ENCODE measurements at regions not wholly inside any gene's neighbourhood (a gene's known extent, or its start where the extent isn't known, plus 50 kb on each side); places are given as distances from the start of the nearest gene placed in this dataset.

DNA sequence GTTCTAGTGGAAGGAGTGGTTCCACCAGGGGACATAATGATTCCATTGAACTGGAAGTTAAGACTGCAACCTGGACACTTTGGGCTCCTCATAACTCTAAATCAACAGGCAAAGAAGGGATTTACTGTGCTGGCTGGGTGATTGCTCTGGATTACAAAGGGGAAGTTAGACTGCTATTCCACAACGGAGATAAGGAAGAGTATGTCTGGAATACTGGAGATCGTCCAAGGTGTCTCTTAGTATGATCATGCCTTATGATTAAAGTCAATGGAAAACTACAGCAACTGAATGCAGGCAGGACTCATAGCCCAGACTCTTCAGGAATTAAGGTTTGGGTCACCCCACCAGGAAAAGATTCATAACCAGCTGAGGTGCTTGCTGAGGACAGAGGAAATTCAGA is 310.6 kb upstream of the MGMT start:
- TF ChIP-seq FOXP2 (optimal IDR thresholded peaks at IDR 0.05; ENCODE audit: borderline replicate concordance, extremely low read depth, extremely low read length, insufficient read depth) (no peak), TAF1 (IDR thresholded peaks at IDR 0.05; ENCODE audit: borderline replicate concordance, insufficient read depth, low read length) (no peak), SIN3A (IDR thresholded peaks at IDR 0.05; ENCODE audit: borderline replicate concordance, insufficient read depth, low read length) (no peak), POLR2AphosphoS5 (IDR thresholded peaks at IDR 0.05; ENCODE audit: low read depth, low read length) (no peak)
- TF ChIP-seq, protein P1, sequence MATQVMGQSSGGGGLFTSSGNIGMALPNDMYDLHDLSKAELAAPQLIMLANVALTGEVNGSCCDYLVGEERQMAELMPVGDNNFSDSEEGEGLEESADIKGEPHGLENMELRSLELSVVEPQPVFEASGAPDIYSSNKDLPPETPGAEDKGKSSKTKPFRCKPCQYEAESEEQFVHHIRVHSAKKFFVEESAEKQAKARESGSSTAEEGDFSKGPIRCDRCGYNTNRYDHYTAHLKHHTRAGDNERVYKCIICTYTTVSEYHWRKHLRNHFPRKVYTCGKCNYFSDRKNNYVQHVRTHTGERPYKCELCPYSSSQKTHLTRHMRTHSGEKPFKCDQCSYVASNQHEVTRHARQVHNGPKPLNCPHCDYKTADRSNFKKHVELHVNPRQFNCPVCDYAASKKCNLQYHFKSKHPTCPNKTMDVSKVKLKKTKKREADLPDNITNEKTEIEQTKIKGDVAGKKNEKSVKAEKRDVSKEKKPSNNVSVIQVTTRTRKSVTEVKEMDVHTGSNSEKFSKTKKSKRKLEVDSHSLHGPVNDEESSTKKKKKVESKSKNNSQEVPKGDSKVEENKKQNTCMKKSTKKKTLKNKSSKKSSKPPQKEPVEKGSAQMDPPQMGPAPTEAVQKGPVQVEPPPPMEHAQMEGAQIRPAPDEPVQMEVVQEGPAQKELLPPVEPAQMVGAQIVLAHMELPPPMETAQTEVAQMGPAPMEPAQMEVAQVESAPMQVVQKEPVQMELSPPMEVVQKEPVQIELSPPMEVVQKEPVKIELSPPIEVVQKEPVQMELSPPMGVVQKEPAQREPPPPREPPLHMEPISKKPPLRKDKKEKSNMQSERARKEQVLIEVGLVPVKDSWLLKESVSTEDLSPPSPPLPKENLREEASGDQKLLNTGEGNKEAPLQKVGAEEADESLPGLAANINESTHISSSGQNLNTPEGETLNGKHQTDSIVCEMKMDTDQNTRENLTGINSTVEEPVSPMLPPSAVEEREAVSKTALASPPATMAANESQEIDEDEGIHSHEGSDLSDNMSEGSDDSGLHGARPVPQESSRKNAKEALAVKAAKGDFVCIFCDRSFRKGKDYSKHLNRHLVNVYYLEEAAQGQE (IDR thresholded peaks at IDR 0.05; ENCODE audit: insufficient read depth in 1 of 2, low read depth in 2 of 2, low read length in 2 of 2) = no peak

DNA sequence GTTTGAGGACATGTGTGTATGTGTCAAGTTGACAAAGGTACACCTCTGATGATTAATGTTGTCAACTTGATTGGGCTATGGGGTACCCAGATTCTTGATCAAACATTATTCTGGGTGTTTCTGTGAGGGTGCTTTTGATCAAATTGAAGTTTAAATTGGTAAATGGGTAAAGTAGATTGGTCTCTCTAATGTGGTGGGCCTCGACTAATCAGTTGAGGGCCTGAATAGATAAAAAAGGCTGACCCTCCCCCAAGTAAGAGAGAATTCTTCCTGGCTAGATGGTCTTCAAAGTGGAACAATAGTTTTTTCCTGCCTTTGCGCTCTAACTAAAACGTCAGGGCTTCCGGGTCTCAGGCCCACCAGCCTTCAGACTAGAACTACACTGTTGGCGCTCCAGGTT is 309.9 kb upstream of the MGMT start:
- TF ChIP-seq POLR2AphosphoS5 (IDR thresholded peaks at IDR 0.05; ENCODE audit: low read depth, low read length) (no peak), FOXP2 (optimal IDR thresholded peaks at IDR 0.05; ENCODE audit: borderline replicate concordance, extremely low read depth, extremely low read length, insufficient read depth) (no peak), SIN3A (IDR thresholded peaks at IDR 0.05; ENCODE audit: borderline replicate concordance, insufficient read depth, low read length) (no peak), TAF1 (IDR thresholded peaks at IDR 0.05; ENCODE audit: borderline replicate concordance, insufficient read depth, low read length) (no peak)
- TF ChIP-seq, protein P1 (IDR thresholded peaks at IDR 0.05; ENCODE audit: insufficient read depth in 1 of 2, low read depth in 2 of 2, low read length in 2 of 2) = no peak

DNA sequence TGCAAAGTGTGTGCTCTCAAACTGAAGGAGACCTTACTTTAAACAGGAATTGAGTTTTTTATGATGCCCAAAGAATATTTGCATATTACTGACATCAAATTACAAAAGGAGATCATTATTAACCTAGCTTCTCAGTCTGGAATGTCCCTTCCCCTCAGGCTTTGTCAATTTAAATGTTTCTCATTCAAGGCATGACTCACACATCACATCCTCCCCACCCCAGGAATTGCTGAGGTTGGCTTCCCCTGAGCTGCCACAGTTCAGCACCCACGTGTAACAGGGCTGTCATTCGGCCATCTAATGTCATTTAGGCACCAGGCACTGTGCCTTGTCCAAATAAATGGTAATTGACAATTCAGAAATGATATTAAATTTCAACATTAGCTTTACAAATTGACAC is 305.9 kb upstream of the MGMT start:
- TF ChIP-seq POLR2AphosphoS5 (IDR thresholded peaks at IDR 0.05; ENCODE audit: low read depth, low read length) = no peak
- TF ChIP-seq TAF1 (IDR thresholded peaks at IDR 0.05; ENCODE audit: borderline replicate concordance, insufficient read depth, low read length) = no peak
- TF ChIP-seq, protein P1 (IDR thresholded peaks at IDR 0.05; ENCODE audit: insufficient read depth in 1 of 2, low read depth in 2 of 2, low read length in 2 of 2) = no peak
- no peak for TF ChIP-seq FOXP2 (optimal IDR thresholded peaks at IDR 0.05; ENCODE audit: borderline replicate concordance, extremely low read depth, extremely low read length, insufficient read depth)
- no peak for TF ChIP-seq SIN3A (IDR thresholded peaks at IDR 0.05; ENCODE audit: borderline replicate concordance, insufficient read depth, low read length)

DNA sequence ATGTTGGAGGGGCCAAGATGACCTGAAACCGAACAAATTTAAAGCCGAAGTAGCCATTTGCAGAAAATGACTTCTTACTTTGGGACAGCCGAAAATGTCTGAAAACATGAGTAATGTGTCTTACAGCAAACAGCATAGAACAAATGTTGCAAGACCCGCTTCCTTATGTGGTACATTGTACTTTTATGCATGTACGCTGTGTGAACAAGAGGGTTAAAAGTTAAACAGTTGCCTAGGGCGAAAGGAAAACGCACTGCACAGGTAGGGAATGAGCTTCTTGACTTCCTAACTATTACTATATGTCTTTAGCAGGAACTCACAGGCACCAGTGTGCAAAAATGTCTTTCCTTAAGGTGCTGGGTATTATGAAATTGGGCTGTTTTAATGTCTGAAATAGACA is 303.5 kb upstream of the MGMT start:
- TF ChIP-seq, protein P1 (IDR thresholded peaks at IDR 0.05; ENCODE audit: insufficient read depth in 1 of 2, low read depth in 2 of 2, low read length in 2 of 2) = no peak
- TF ChIP-seq FOXP2 (optimal IDR thresholded peaks at IDR 0.05; ENCODE audit: borderline replicate concordance, extremely low read depth, extremely low read length, insufficient read depth) (no peak), TAF1 (IDR thresholded peaks at IDR 0.05; ENCODE audit: borderline replicate concordance, insufficient read depth, low read length) (no peak), SIN3A (IDR thresholded peaks at IDR 0.05; ENCODE audit: borderline replicate concordance, insufficient read depth, low read length) (no peak), POLR2AphosphoS5 (IDR thresholded peaks at IDR 0.05; ENCODE audit: low read depth, low read length) (no peak)

All from PFSK-1 (cell line).